ENCODE measurements at regions not wholly inside any gene's neighbourhood (a gene's known extent, or its start where the extent isn't known, plus 50 kb on each side); places are given as distances from the start of the nearest gene placed in this dataset.

GRCh38 chr6:21371061-21371460 lies 222.5 kb upstream of the SOX4 start:
- Histone ChIP-seq H3K4me1 (no peaks in the 10 kb centered on the region), H3K36me3 (no peaks in the 10 kb centered on the region), H3K4me3 (no peak overlapping the region), H3K27me3 (no peaks in the 10 kb centered on the region), H3K27ac (peak overlapping the region; percentile 45 to 48), H3K9me3 (no peaks in the 10 kb centered on the region)
- no peak for DNase-seq (ENCODE audit: low spot score in 2 of 2)
- intact Hi-C loops (cut with DNase I; ENCODE audit: low total_unique reads): no loop called here
- TF ChIP-seq CTCF (IDR thresholded peaks at IDR 0.05) (no peak), POLR2A (IDR thresholded peaks at IDR 0.05) (no peak), POLR2AphosphoS5 (IDR thresholded peaks at IDR 0.05) (no peak)

DNA sequence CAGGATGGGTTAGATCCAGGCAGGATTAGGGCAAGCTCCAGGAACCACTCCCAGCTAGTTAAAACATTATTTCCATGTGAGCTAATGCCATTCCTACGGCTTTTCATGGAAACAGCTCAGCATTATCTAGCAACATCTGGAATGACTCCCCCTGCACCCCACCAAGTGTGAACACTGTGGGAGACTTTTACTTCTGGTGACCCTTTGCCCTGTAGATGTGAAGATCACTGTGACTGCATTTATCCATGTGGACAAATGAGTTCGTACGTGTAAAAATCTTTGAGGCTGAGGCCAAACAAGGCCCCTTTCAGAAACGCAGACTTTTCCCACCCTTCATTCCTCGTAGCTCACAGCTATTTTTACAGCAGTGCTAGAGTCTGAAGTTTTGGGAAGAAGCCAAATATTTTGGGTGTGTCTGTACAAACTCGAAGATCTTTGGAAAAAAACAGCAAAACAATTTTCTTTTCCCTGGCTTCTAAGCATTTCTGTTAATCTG lies 221.8 kb upstream of the SOX4 start:
- TF ChIP-seq CTCF (IDR thresholded peaks at IDR 0.05) (no peak), POLR2AphosphoS5 (IDR thresholded peaks at IDR 0.05) (no peak), POLR2A (IDR thresholded peaks at IDR 0.05) (no peak)
- no peaks in the 10 kb centered on the region for H3K9me3 ChIP-seq

DNA sequence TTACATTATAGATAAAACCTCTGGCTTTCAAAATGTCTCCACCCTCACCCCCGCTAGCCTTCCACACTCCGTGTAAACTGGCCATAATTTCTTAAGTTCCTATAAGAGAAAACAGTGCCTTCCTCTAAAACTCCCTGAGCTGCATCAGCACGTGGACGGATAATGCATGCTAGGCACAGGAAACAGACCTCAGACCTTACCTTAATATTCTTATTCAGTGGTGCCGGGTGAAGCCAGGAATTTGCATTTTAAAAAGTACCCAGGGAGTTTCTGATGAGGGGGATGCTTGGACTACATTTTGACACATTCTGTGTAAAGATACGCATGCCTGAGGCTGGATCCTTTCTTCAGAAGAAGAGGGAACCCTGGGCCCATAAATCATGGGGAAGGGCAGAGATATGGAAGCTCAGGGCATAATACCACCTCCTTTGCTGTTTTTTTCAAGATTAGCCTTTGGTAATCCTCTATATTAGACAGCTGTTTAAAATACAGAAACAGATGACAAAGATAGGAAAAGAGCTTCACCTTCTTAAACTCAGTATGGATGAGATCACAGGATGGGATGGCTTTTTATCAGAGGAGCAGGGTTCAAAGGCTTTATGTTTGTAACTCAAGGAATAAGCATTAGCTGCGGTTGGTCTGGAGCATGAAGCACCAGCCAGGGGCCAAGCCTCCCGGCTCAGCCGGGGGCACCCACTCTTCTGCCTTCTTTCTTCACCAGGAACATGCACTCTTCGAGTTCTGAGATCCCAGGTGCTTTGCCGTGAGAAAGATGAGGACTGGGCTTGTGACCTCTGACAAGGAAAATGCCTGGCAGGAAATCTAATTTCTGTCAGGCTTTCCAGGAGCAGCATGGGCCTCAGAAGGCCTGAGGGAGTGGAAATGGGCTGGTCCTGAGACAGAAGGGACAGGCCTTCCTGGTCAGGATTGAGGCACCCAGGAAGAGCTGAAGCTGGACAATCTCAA lies 218.1 kb upstream of the SOX4 start:
- intact Hi-C loops (cut with DNase I; ENCODE audit: low total_unique reads): no loop called here
- no peaks in the 10 kb centered on the region for H3K36me3 ChIP-seq
- H3K4me3 ChIP-seq: no peak overlapping the region
- H3K4me1 ChIP-seq: no peaks in the 10 kb centered on the region
- H3K9me3 ChIP-seq: no peaks in the 10 kb centered on the region
- H3K27me3 ChIP-seq: no peaks in the 10 kb centered on the region
- DNase-seq (ENCODE audit: low spot score in 2 of 2): no peak
- H3K27ac ChIP-seq: no peak overlapping the region
- TF ChIP-seq CTCF (IDR thresholded peaks at IDR 0.05) (no peak), POLR2A (IDR thresholded peaks at IDR 0.05) (no peak), POLR2AphosphoS5 (IDR thresholded peaks at IDR 0.05) (no peak)

More for the DNA sequence above, 221.8 kb upstream of the SOX4 start:
- H3K4me3 ChIP-seq: no peak overlapping the region
- no peaks in the 10 kb centered on the region for H3K4me1 ChIP-seq
- H3K27ac ChIP-seq: peak overlapping the region; percentile 45 to 48
- DNase-seq (ENCODE audit: low spot score in 2 of 2): no peak
- H3K36me3 ChIP-seq: no peaks in the 10 kb centered on the region
- intact Hi-C loops (cut with DNase I; ENCODE audit: low total_unique reads): no loop called here
- H3K27me3 ChIP-seq: no peaks in the 10 kb centered on the region

- Histone ChIP-seq H3K9me3 (no peaks in the 10 kb centered on the region), H3K4me1 (no peaks in the 10 kb centered on the region), H3K36me3 (no peaks in the 10 kb centered on the region), H3K27ac (no peak overlapping the region), H3K4me3 (no peak overlapping the region), H3K27me3 (no peaks in the 10 kb centered on the region)
- DNase-seq (ENCODE audit: low spot score in 2 of 2): no peak
- intact Hi-C loops (cut with DNase I; ENCODE audit: low total_unique reads): no loop called here
- TF ChIP-seq POLR2AphosphoS5 (IDR thresholded peaks at IDR 0.05) (no peak), CTCF (IDR thresholded peaks at IDR 0.05) (no peak), POLR2A (IDR thresholded peaks at IDR 0.05) (no peak)
Observed at GRCh38 chr6:21377356-21377755, 216.2 kb upstream of the SOX4 start.

GRCh38 chr6:21381331-21381963 lies 212.1 kb upstream of the SOX4 start:
- H3K36me3 ChIP-seq: no peaks in the 10 kb centered on the region
- H3K9me3 ChIP-seq: no peaks in the 10 kb centered on the region
- H3K27ac ChIP-seq: no peak overlapping the region
- intact Hi-C loops (cut with DNase I; ENCODE audit: low total_unique reads): no loop called here
- DNase-seq (ENCODE audit: low spot score in 2 of 2): no peak
- H3K4me3 ChIP-seq: no peak overlapping the region
- no peaks in the 10 kb centered on the region for H3K4me1 ChIP-seq
- TF ChIP-seq POLR2AphosphoS5 (IDR thresholded peaks at IDR 0.05) (no peak), CTCF (IDR thresholded peaks at IDR 0.05) (no peak), POLR2A (IDR thresholded peaks at IDR 0.05) (no peak)
- H3K27me3 ChIP-seq: no peaks in the 10 kb centered on the region
